Choroid plexus epithelial cell (primary cell): ENCODE measurements at regions not wholly inside any gene's neighbourhood (a gene's known extent, or its start where the extent isn't known, plus 50 kb on each side); places are given as distances from the start of the nearest gene placed in this dataset.
A peak's percentile ranks its signal among the peaks of the same experiment; 100 is the strongest.
"Not testable (repeated sequence)": the region's sequence is repeated elsewhere in the genome, so short reads cannot be mapped to it uniquely, and the experiment has no call there.

ENCODE experiments used
- DNase-seq: peaks from one replicate; pipeline ENCODE4 v3.0.0-alpha.2; 2010; ENCODE audit warnings: low read depth
- H3K4me3 ChIP-seq: 2 replicates; pipeline ENCODE4 v1.5.1; 2011; ENCODE audit warnings: low read depth, mild to moderate bottlenecking, control low read depth, low read length, moderate library complexity
- TF ChIP-seq, protein P1 (sequence below): conservative IDR thresholded peaks from 2 replicates; pipeline ENCODE4 v1.5.1; 2011; ENCODE audit warnings: low read depth, mild to moderate bottlenecking, control low read depth, inconsistent platforms, low read length, moderate library complexity

DNA sequence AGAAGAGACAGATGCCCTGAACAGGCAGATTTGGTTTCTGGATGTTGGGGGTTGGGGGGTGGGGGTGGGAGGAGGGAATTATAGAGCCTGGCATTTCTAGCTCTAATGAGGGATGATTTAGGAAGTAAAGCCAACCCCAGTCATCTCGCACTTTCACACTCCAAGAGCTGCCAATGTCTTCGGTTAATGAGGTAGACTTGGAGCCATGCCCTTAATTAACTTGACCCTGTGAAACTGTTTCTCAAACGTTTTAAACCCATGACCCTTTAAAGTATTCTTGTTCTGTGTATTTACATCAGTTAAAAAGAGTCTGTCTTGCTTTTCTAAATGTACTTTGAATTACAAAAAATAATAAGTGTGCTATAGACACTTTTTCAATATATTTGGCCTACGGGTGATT is 466.9 kb downstream of the FAT4 start:
- TF ChIP-seq, protein P1, sequence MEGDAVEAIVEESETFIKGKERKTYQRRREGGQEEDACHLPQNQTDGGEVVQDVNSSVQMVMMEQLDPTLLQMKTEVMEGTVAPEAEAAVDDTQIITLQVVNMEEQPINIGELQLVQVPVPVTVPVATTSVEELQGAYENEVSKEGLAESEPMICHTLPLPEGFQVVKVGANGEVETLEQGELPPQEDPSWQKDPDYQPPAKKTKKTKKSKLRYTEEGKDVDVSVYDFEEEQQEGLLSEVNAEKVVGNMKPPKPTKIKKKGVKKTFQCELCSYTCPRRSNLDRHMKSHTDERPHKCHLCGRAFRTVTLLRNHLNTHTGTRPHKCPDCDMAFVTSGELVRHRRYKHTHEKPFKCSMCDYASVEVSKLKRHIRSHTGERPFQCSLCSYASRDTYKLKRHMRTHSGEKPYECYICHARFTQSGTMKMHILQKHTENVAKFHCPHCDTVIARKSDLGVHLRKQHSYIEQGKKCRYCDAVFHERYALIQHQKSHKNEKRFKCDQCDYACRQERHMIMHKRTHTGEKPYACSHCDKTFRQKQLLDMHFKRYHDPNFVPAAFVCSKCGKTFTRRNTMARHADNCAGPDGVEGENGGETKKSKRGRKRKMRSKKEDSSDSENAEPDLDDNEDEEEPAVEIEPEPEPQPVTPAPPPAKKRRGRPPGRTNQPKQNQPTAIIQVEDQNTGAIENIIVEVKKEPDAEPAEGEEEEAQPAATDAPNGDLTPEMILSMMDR: no peak
- H3K4me3 ChIP-seq: no peak overlapping the region
- no peak for DNase-seq

DNA sequence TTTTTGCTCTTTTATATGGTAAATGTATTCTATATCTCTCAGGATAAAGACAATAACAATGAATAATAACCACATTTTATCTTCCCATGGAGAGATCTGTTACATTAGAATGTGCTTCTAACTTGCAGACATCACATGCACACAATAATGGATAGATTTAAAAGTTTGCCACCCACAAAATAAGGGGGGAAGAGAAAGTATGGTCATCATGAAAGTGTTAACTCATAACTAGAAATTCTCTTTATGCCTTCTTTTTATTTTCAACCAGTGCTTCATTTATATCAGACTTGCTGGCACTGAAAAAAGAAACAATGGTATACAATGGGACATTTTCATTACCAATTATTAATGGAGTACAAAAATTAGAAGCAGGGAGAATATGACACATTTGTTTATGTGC is 470.0 kb downstream of the FAT4 start:
- TF ChIP-seq, protein P1: no peak
- no peak for DNase-seq
- H3K4me3 ChIP-seq: no peak overlapping the region

- TF ChIP-seq, protein P1: no peak
- no peak overlapping the region for H3K4me3 ChIP-seq
Observed at GRCh38 chr4:125787707-125788106, 473.0 kb downstream of the FAT4 start.

DNA sequence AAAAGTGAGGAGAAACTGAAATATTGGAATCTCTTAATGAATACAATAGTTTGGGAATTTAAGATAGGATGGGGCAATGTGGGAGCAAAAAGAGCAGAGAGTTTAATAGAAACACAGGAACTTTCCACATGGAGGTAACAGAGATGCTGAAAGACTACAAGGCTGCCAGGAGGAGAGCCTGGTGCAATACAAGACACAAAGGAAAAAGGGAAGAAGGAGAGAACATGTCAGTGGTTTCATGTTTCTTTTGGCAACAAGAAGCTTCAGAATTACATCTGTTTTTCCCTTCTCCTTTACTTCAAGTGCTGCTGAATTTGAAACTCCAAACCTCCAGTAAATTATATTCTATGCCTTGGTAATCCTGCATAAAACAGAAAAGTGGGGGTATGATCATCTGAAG is 474.3 kb downstream of the FAT4 start:
- TF ChIP-seq, protein P1: no peak
- DNase-seq: peak; percentile 40

More at GRCh38 chr4:125787707-125788106, 473.0 kb downstream of the FAT4 start:
- no peak for DNase-seq

GRCh38 chr4:125791896-125792295 is 477.1 kb downstream of the FAT4 start:
- DNase-seq: no peak
- TF ChIP-seq, protein P1: no peak
- H3K4me3 ChIP-seq: no peak overlapping the region

More for the DNA sequence above, 474.3 kb downstream of the FAT4 start:
- no peak overlapping the region for H3K4me3 ChIP-seq

GRCh38 chr4:125794989-125795388 is 480.2 kb downstream of the FAT4 start:
- DNase-seq: no peak
- TF ChIP-seq, protein P1: no peak

GRCh38 chr4:125796138-125796537 is 481.4 kb downstream of the FAT4 start:
- peak; percentile 18 for DNase-seq
- TF ChIP-seq, protein P1: no peak
- H3K4me3 ChIP-seq: no peak overlapping the region

More at GRCh38 chr4:125794989-125795388, 480.2 kb downstream of the FAT4 start:
- no peak overlapping the region for H3K4me3 ChIP-seq

DNA sequence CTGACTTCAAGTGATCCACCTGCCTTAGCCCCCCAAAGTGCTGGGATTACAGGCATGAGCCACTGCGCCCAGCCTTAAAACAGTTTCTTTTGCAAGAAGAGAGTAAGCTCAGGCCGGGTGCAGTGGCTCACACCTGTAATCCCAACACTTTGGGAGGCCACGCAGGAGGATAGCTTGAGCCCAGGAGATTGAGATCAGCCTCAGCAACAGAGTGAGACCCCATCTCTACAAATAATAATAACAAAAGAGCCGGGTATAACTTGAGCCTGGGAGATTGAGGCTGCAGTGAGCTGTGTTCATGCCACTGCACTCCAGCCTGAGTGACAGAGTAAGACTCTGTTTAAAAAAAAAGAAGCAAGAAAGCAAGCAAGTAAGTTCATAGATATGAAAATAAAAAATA is 482.9 kb downstream of the FAT4 start:
- not testable (repeated sequence) for H3K4me3 ChIP-seq, DNase-seq
